ENCODE measurements at regions not wholly inside any gene's neighbourhood (a gene's known extent, or its start where the extent isn't known, plus 50 kb on each side); places are given as distances from the start of the nearest gene placed in this dataset.
"Not testable (repeated sequence)": the region's sequence is repeated elsewhere in the genome, so short reads cannot be mapped to it uniquely, and the experiment has no call there.

- DNase-seq = no peak
These were observed 311.9 kb upstream of the ANKH start for GRCh38 chr5:15183520-15183919.

DNA sequence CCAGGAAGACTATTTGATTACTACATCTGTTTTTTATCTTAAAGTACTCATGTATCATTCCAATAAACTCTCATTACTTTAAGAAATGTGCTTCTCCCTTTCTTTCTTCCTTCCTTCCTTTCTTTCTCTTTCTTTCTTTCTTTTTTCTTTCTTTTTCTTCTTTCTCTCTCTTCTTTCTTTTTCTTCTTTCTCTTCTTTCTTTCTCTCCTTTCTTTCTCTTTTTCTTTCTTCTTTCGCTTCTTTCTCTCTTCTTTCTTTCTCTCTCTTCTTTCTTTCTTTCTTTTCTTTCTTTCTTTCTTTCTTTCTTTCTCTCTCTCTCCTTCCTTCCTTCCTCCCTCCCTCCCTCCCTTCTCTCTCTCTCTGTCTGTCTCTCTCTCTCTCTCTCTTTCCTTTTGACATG, 298.6 kb upstream of the ANKH start:
- no peak for DNase-seq

DNA sequence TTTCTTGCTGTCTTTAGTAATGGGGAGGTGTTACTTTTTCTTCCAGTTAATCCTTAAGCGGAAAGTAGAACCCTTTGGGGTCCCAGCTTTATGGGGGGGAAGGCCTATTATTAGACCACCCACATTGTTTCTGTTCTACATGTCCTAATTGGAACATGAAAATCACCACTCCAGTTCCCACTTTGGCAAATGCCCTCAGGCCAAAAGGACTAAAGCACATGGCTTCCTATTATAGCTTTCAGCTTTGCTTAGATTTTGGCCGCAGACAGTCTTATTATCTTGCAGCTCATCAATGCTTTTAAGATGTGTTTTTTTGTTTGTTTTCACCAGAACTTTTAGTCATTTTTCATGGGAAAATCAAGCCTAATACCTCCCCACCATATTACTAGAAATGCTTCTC, 296.8 kb upstream of the ANKH start:
- no peak for DNase-seq

DNA sequence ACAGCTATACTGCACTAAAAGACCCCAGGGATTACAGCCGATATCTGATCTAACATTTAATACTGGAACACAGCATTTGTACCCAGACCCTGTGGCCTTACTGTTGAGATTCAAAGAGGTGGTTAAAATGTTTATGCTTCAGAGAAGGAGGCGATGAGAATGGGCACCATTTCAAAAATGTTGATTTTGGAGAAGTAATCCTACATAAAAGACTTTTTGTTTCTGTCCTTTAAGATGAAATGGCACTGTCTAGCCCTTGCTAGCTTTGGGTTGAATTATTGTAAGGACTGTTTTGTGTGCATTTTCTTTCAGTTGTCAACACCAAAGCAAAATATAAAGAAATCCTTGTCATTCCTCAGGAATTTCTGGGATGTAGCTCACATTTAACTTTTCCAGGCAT, 288.5 kb upstream of the ANKH start:
- DNase-seq = no peak

DNA sequence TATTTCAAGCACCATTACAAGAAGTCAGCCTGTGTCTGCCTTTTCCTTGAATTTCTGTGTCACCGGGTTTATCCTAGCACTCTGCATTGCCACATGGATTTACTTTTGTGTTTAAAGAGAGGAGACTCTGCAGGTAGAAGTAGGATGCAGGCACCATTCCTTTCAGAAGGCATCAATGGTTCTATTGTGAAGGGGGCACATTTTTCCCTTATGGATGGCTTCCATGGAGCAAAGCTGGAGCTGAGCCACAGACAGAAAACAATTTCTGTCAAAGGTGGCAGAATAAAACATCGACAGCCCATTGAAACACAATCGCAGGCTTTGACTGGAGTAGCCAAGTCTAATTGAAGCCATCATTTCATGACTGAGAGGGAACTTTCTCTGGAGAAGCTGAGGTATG, 288.0 kb upstream of the ANKH start:
- no peak for DNase-seq

GRCh38 chr5:15142458-15142857, 270.9 kb upstream of the ANKH start:
- no peak for DNase-seq

DNA sequence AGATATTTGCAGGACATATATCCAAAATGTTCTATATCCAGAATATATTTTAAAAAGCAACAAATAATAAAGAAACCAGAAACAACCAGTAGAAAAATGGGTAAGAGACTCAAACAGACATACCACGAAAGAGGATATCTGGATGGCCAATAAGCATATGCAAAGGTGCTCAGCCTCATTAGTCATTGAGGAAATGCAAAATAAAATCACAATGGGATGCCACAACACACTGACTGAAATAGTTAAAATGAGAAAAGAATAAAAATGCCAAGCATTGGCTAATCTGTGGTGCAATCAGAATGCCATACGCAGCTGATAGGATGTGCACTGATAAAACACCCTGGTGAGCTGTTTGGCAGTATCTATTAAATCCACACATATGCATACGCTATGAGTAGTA, 265.8 kb upstream of the ANKH start:
- DNase-seq = no peak

DNA sequence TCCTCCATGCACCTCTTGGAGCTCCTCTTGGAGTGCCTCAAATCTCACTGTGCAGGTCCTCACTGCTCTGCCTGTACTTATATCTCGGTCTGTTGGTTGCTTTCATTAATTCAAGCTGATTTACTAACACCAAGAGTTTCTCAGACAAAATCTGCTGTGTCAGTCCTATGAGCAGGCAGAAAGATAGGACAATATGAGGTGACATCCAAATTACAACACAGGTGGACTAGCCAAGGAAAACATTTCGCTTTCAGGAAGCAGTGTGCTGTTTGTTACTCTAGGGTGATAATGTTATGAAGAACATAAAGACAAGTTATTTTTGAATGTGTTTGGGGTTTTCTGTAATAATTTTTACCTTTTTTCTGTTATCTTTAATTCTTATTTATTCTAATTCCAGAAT, 264.1 kb upstream of the ANKH start:
- no peak for DNase-seq

DNA sequence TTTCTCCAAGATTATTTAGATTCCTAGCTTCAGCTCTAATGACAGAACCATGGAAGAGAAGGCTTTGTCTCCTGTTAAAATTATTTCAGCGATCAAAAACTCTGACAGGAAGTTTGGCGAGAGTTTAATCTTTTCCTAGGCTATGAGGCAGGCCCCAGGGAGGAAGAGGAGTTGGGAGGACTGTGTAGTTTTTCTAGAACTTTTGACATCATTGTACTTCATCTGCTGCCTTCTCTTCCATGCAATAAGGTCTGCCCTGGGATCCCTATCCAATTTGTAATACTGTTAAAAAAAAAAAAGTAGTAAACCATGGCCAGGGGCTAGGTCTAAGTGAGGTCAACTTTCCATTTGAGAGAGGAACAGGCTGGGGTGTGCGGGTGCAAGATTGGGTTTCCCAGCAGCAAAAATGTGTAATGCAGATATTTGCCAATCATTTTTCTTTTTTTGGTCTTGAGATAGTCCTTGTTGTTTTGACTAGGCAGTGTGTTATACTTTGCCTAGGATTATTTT, 261.9 kb upstream of the ANKH start:
- DNase-seq = no peak

DNA sequence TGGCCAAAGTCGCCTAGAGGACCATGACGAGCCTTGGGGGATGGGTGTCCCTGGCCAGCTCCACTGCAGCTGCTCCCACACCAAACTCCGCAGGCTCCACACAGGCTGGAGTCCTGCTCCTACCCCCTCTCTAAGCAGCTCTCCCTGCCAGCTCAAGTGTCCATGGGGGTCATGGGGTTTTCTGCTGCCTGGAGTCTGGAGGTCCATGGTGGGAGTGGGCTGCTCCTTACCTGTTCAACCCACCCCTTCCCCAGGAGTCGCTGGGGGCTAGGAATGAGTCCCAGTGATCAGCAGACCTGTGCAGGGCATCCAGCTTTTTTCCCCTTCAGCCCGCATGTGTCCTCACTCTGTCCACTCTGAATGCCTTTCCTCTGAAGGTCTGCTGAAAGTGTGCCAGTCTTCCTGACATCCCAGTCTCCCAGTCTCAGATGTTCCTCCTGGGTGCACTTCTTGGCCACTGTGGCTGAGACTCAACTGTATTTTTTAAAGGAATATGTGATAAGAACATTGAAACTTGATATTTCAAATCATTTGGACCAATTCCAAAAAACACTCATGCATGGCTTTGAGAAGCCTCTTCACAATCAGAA, 261.3 kb upstream of the ANKH start:
- DNase-seq = no peak

GRCh38 chr5:15131909-15132308, 260.3 kb upstream of the ANKH start:
- DNase-seq = no peak

DNA sequence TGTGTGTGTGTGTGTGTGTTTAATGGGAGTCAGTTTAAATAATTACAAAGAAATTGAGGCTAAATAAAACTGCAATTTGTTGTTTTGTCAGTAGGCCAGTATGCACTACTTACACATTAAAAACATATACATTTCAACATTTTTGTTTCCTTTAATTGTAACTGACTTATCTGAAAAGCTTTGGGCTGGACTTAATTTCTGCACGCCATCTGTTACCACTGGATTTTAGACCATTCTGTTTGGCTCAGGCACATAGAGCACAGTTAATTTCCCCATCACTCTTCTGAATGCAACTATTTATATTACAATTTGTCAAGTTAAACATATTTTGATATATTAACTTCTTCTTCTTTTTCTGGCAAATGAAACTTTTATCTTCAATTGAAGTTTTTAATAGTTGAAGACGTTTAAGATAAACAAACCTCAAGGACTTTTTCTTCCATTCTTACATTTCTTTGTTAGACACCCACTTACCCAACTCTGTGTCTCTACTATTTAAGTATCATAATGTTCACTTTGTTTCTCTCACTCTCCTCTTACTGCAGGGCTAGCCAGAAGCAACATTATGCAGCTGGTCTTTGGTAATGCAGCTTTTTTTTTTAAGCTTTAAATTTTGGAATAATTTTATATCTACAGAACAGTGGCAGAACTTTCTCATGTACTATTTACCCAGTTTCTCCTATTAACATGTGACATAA, 253.4 kb upstream of the ANKH start:
- DNase-seq = no peak

- DNase-seq = no peak
These were observed 252.9 kb upstream of the ANKH start for GRCh38 chr5:15124461-15124860.

DNA sequence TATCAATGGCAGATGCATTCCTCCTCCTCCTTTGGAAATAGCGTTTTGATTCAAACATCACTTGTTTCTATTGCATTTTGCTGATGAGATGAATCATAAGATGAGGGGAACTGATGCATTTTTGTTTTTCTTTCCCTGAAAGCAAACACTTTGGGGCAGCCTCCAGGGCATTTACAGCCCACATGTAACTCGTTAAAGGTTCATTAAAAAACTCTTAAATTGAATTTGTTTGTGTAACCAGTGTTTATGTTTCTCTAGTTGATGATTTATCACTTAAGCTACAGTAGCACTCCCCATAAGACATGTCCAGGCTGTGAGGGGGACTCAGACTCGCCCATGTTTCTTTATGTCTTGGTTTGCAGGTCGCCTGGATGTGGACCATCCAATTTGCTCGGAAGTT, 246.1 kb upstream of the ANKH start:
- no peak for DNase-seq

DNA sequence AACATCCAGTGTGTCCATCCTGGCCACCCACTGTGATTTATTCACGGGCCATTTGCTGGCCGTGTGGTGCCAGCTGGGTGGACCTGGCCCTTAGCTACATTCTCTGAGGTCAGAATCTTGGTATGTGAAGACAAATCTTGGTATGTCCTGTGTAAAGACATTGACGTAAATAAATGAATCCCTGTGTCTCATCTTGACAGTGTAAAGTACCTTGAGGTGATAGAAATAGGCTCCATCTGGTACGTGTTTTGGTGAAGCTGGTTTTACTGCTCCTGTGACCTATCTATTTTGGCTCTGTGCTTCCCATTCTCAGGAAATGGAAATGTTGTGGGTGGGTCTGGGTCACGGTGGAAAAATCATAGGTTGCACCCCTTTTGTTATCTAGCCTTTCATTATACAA, 245.4 kb upstream of the ANKH start:
- no peak for DNase-seq

DNA sequence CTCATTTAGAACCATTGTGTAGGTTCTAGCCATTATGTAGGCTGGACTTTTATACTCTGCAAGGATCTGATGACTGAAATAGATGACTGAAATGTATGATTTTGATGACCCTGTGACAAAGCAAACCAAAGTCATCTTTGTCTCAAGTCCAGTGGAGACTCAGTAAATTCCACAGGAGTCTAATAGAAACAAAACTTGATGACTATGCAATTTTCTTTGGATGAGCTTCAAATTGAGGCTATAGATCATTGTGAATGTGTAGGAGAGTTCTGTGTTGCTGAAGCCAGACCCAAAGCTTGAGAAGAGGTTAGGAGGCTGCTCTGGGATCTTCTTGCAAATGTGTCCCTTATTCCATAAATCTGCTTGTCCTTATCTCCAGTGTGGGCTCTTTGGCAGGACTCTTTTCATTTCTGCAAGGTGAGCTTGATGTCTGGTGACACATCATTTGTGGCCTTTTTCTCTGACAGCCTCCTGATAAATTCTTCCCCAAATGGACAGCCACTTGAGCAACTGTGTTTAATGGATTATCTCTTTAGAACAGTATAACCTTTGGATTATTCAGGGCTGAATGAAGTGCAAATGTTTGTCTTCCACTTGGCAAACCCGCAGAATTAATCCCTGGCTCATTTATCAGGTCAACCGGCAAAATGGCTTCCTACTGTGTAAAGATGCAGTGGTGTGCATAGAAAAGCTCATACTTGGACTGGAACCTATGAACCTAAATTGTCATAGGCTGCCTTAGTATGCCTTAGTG, 235.1 kb upstream of the ANKH start:
- DNase-seq = no peak

GRCh38 chr5:15105799-15106393, 234.3 kb upstream of the ANKH start:
- DNase-seq = no peak

GRCh38 chr5:15103864-15104263, 232.3 kb upstream of the ANKH start:
- DNase-seq = no peak

- no peak for DNase-seq
These were observed 231.6 kb upstream of the ANKH start for GRCh38 chr5:15103130-15103529.

DNA sequence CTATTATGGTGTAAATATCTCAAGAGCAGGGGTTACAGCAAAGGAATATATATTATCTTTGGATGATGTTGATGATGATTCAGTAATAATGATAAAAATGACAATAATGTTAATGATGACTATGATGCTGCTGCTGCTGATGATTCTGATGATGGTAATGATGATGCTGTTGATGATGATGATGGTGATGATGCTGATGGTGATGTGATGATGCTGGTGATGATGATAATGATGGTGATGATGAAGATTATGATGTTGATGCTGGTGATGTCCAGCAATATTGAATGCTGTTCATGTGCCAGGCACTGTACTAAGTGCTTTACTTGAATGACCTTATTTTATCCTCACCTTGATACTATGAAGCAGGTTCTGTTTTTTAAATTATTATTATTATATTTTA, 226.0 kb upstream of the ANKH start:
- no peak for DNase-seq

DNA sequence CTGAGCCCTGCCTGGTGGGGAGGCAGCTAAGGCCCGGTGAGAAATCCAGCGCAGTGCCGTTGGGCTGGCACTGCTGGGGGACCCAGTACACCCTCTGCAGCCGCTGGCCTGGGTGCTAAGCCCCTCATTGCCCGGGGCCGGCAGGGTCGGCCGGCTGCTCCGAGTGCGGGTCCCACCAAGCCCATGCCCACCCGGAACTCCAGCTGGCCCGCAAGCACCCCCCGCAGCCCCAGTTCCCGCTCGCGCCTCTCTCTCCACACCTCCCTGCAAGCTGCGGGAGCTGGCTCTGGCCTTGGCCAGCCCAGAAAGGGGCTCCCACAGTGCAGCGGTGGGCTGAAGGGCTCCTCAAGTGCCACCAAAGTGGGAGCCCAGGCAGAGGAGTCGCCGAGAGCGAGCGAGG, 225.1 kb upstream of the ANKH start:
- DNase-seq = not testable (repeated sequence)

- DNase-seq = no peak
These were observed 221.2 kb upstream of the ANKH start for GRCh38 chr5:15092801-15093200.

GRCh38 chr5:15085671-15086070, 214.1 kb upstream of the ANKH start:
- DNase-seq = no peak

- DNase-seq = no peak
These were observed 210.5 kb upstream of the ANKH start for GRCh38 chr5:15082096-15082495.

Measured in activated gamma-delta T cell (primary cell).